ENCODE measurements at regions not wholly inside any gene's neighbourhood (a gene's known extent, or its start where the extent isn't known, plus 50 kb on each side); places are given as distances from the start of the nearest gene placed in this dataset.

DNA sequence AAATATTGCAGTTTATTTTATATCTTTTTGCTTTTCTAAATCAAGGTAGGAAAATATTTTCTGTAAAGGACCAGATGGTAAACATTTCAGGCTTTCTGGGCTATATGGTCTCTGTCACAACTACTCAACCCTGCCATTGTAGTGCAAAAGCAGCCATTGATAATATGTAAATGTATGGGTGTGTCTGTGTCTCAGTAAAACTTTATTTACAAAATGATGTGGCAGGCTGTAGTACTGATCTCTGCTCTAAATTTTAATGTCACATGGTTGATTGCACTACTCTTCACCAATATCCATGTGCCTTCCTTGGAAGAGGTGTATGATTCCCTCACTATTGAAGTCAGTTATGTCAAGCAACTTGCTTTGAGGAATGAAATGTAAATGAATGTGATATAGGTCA is 175.0 kb downstream of the GOLIM4 start:
- Mint-ChIP-seq H3K4me3 (ENCODE audit: unreplicated experiment) (no peak overlapping the region), H3K4me1 (ENCODE audit: low read depth) (no peaks in the 10 kb centered on the region), H3K27ac (ENCODE audit: unreplicated experiment) (no peak overlapping the region), H3K27me3 (ENCODE audit: low read depth) (peaks cover 31% of the 10 kb centered on the region), H3K36me3 (ENCODE audit: low read depth) (no peaks in the 10 kb centered on the region), H3K9me3 (ENCODE audit: low read depth) (no peaks in the 10 kb centered on the region)
- TF ChIP-seq, protein P1, sequence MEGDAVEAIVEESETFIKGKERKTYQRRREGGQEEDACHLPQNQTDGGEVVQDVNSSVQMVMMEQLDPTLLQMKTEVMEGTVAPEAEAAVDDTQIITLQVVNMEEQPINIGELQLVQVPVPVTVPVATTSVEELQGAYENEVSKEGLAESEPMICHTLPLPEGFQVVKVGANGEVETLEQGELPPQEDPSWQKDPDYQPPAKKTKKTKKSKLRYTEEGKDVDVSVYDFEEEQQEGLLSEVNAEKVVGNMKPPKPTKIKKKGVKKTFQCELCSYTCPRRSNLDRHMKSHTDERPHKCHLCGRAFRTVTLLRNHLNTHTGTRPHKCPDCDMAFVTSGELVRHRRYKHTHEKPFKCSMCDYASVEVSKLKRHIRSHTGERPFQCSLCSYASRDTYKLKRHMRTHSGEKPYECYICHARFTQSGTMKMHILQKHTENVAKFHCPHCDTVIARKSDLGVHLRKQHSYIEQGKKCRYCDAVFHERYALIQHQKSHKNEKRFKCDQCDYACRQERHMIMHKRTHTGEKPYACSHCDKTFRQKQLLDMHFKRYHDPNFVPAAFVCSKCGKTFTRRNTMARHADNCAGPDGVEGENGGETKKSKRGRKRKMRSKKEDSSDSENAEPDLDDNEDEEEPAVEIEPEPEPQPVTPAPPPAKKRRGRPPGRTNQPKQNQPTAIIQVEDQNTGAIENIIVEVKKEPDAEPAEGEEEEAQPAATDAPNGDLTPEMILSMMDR (IDR thresholded peaks at IDR 0.05): no peak
- no peak for DNase-seq (ENCODE audit: low spot score)

DNA sequence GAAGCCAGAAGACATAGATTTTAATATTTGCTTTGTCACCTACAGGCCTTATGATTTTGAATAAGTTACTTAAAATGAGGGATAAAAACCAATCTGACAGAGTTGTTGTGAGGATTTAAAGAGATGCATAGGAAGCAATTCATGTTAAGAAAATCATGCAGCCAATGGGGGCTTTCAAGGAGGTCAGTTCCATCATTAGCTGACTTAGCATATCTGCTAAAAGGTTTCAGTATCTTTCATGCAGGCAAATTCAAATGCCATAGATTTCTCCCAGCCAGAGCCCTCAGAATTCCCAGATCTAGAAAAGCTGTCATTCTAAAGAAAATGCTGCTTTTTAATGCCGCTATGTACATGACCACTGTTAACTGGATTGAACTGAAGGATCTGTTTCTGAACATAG is 176.1 kb downstream of the GOLIM4 start:
- TF ChIP-seq, protein P1 (IDR thresholded peaks at IDR 0.05): no peak
- no peak for DNase-seq (ENCODE audit: low spot score)
- no peak overlapping the region for H3K4me3 Mint-ChIP-seq (ENCODE audit: unreplicated experiment)
- no peaks in the 10 kb centered on the region for H3K36me3 Mint-ChIP-seq (ENCODE audit: low read depth)
- H3K27ac Mint-ChIP-seq (ENCODE audit: unreplicated experiment): no peak overlapping the region
- no peaks in the 10 kb centered on the region for H3K4me1 Mint-ChIP-seq (ENCODE audit: low read depth)
- H3K27me3 Mint-ChIP-seq (ENCODE audit: low read depth): peaks cover 30% of the 10 kb centered on the region
- no peaks in the 10 kb centered on the region for H3K9me3 Mint-ChIP-seq (ENCODE audit: low read depth)

DNA sequence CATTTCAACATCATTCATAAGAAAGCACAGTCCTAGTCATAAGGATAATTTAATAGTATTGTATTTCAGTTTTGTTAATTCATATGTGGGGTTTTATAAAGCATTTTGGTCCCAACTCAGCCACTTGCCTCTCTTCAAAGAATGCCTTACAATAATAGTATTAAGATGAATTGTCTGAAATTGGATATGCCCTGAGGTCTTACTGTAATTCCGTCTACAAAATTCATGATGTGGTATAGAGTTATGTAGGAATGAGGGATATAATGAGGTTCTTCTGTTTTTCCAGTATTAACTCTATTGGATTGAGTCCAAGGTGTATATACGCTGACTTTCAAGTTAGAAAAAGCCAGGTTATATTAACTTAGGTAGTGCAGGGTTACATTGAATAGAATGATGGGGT is 177.0 kb downstream of the GOLIM4 start:
- TF ChIP-seq, protein P1 (IDR thresholded peaks at IDR 0.05): no peak
- H3K27me3 Mint-ChIP-seq (ENCODE audit: low read depth): peaks cover 29% of the 10 kb centered on the region

DNA sequence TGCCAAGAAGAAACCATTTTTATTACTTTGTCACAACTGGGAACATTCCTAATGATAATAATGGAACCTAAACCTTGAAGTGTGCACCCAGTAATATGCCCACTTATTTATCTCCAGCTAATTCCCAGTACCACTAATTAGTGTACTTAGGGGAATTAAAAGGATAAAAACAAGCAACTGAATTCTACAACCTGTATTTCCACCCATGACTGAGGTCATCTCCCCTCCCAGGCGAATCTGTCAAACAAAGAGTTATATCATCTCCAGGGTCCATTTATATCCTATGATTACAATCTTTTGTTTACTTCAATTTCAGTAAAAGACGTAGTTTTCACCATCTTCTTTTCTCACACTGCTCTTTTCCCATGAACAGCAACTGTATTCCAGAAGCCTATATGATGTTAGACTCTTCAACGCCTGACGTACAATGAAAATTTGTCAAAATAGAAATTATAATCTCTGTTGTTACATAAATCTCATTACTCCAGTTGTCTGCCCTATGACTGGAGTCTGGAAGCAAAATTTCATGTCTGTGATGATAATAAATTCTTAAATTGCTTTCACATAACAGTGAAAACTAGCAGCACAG is 177.6 kb downstream of the GOLIM4 start:
- no peak overlapping the region for H3K27ac Mint-ChIP-seq (ENCODE audit: unreplicated experiment)
- no peak overlapping the region for H3K4me3 Mint-ChIP-seq (ENCODE audit: unreplicated experiment)
- H3K36me3 Mint-ChIP-seq (ENCODE audit: low read depth): no peaks in the 10 kb centered on the region
- no peaks in the 10 kb centered on the region for H3K4me1 Mint-ChIP-seq (ENCODE audit: low read depth)
- TF ChIP-seq, protein P1 (IDR thresholded peaks at IDR 0.05): no peak
- H3K27me3 Mint-ChIP-seq (ENCODE audit: low read depth): peaks cover 28% of the 10 kb centered on the region
- DNase-seq (ENCODE audit: low spot score): no peak
- no peaks in the 10 kb centered on the region for H3K9me3 Mint-ChIP-seq (ENCODE audit: low read depth)

More for the DNA sequence above, 177.0 kb downstream of the GOLIM4 start:
- Mint-ChIP-seq H3K4me1 (ENCODE audit: low read depth) (no peaks in the 10 kb centered on the region), H3K36me3 (ENCODE audit: low read depth) (no peaks in the 10 kb centered on the region), H3K4me3 (ENCODE audit: unreplicated experiment) (no peak overlapping the region), H3K9me3 (ENCODE audit: low read depth) (no peaks in the 10 kb centered on the region), H3K27ac (ENCODE audit: unreplicated experiment) (no peak overlapping the region)
- no peak for DNase-seq (ENCODE audit: low spot score)

DNA sequence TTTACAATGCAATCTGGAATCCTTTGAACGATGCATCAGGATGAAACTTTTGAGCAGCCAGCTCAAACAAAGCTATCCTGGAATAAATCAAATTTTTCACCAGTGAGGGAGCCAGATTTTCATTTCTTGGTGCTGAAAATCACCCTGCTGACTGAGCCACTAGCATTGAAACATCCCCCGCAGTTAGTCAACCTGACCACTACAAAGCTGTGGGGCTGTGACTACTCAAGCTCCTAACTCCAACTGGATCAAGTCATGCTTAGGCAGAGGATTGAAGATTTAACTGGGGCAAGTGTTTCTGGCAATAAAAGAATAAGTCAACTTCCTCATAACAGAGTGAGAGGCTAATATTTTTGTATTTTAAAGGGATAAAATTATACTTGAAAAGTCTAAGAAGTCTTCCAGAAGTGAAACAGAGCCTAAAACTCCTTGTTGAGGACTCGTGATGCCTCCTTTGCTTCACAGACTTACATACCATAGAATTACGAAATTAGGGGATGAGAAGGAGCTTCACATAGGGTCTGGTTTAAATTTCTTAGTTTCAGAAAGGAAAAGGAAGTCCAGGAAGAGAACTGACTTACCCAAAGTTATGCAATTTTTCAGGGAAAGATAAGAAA is 177.8 kb downstream of the SERPINI1 start:
- Mint-ChIP-seq H3K27me3 (ENCODE audit: low read depth) (peaks cover 28% of the 10 kb centered on the region), H3K36me3 (ENCODE audit: low read depth) (no peaks in the 10 kb centered on the region), H3K9me3 (ENCODE audit: low read depth) (no peaks in the 10 kb centered on the region), H3K4me1 (ENCODE audit: low read depth) (no peaks in the 10 kb centered on the region), H3K27ac (ENCODE audit: unreplicated experiment) (no peak overlapping the region), H3K4me3 (ENCODE audit: unreplicated experiment) (no peak overlapping the region)
- DNase-seq (ENCODE audit: low spot score): no peak
- TF ChIP-seq, protein P1 (IDR thresholded peaks at IDR 0.05): no peak
